ENCODE measurements at regions not wholly inside any gene's neighbourhood (a gene's known extent, or its start where the extent isn't known, plus 50 kb on each side); places are given as distances from the start of the nearest gene placed in this dataset.

DNA sequence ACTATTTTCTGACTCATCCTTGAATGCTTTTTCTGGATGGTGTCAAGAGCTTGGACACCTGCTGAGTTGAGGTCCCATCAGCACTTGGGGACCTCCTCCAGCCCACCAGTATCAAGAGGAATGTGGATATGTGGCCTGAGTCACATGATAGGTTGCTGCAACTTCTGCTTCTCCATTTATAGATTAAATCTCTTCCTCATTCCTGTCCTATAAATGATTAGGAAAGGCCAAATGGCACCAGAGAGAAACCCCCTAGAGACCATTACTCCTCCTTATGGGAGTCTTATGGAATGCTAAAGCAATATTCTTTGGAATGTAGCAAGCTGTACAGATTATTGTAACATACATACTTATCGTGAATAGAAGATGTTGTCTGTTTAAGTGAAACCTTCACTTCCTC is 85.6 kb downstream of the NEUROD6 start:
- TF ChIP-seq, protein P1, sequence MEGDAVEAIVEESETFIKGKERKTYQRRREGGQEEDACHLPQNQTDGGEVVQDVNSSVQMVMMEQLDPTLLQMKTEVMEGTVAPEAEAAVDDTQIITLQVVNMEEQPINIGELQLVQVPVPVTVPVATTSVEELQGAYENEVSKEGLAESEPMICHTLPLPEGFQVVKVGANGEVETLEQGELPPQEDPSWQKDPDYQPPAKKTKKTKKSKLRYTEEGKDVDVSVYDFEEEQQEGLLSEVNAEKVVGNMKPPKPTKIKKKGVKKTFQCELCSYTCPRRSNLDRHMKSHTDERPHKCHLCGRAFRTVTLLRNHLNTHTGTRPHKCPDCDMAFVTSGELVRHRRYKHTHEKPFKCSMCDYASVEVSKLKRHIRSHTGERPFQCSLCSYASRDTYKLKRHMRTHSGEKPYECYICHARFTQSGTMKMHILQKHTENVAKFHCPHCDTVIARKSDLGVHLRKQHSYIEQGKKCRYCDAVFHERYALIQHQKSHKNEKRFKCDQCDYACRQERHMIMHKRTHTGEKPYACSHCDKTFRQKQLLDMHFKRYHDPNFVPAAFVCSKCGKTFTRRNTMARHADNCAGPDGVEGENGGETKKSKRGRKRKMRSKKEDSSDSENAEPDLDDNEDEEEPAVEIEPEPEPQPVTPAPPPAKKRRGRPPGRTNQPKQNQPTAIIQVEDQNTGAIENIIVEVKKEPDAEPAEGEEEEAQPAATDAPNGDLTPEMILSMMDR (IDR thresholded peaks at IDR 0.05): no peak
- TF ChIP-seq POLR2A (IDR thresholded peaks at IDR 0.05): no peak
